Right cardiac atrium (tissue), 5 donors: ENCODE measurements at regions not wholly inside any gene's neighbourhood (a gene's known extent, or its start where the extent isn't known, plus 50 kb on each side); places are given as distances from the start of the nearest gene placed in this dataset.

Experiments used
- ATAC-seq, 2 donors: fragments of 200-7000 bp; cut with Tn5 transposase; one replicate each; pipeline versions ENCODE4 v1.8.0 to v1.9.1; 2020; ENCODE audit warnings: moderate library complexity in 2 of 2, mild to moderate bottlenecking in 1 of 2
- DNase-seq, 3 donors: peaks; one replicate each; pipeline ENCODE4 v3.0.0-alpha.2; 2020
- H3K27ac ChIP-seq: one replicate; pipeline ENCODE4 v1.5.1; 2013; ENCODE audit warnings: mild to moderate bottlenecking, low read length, control low read depth, moderate library complexity
- H3K27me3 ChIP-seq: one replicate; pipeline ENCODE4 v1.6.1; 2013; ENCODE audit not compliant: control insufficient read depth, insufficient read depth
- H3K4me1 ChIP-seq: one replicate; pipeline ENCODE4 v1.6.1; 2013; ENCODE audit warnings: low read length; ENCODE audit not compliant: control insufficient read depth, insufficient read depth
- H3K4me3 ChIP-seq: one replicate; pipeline ENCODE4 v1.5.1; 2013; ENCODE audit warnings: low read length, control low read depth
- H3K9me3 ChIP-seq: one replicate; pipeline ENCODE4 v1.6.1; 2013; ENCODE audit warnings: low read length; ENCODE audit not compliant: control insufficient read depth
- WGBS: extraction: QIAGEN DNeasy Blood & Tissue Kit; methylation state at CpG from one replicate; pipeline ENCODE4 v1.1.7; 2013; 5-methylcytosine and 5-hydroxymethylcytosine counted together
- intact Hi-C, 4 donors: fragments of 100-400 bp; cut with DNase I; formaldehyde crosslinking; loops; one replicate each; pipeline versions ENCODE4 v1.11.0 to v1.14.0; 2022 to 2023
- donor health status: healthy with polysubstance abuse.
- donor health status: DM: no; HTN: yes; CAD: no.
- donor health status: DM: no; HTN: no; CAD: no.
- donor health status: DM: no; HTN: yes; CAD: no; lungs with severe emphysema.
- donor health status: DM: yes; HTN: yes; CAD: no.

DNA sequence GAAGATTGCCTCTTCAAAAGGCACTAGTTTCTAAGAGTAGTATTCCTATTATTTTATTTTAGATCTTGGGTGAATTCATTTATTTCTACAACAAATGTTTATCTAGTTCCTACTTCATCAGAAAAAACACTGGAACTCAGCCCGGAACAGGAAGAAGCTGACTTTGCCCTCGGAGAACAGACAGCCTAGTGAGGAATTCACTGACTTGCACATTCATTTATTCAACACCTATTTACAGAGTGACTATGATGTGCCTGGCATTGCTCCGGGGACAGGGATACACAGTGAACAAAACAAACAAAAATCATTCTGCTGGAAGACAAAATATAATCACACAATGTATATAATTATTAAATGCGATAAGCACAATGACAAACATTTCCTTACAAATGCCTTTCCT, 54.4 kb upstream of the SDK1 start:
- Histone ChIP-seq H3K4me1 (no peaks in the 10 kb centered on the region), H3K27me3 (no peaks in the 10 kb centered on the region), H3K4me3 (no peak overlapping the region), H3K27ac (no peak overlapping the region), H3K9me3 (no peaks in the 10 kb centered on the region)
- no peak for ATAC-seq
- intact Hi-C loops: no loop called here
- 68% methylated on average over 4 of the region's 4 CpGs for WGBS
- no peak for DNase-seq

DNA sequence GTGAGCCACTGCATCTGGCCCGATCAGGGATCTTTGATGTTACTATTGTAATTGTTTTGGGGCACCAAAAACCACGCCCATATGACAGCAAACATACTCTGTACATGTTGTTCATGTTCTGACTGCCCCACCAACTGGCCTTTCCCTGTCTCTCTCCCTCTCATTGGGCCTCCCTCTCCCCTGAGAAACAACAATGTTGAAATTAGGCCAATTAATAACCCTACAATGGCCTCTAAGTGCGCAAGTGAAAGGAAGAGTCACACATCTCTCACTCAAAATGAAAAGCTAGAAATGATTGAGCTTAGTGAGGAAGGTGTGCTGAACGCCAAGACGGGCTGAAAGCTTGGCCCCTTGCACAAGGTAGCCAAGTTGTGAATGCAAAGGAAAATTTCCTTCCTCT, 50.3 kb upstream of the SDK1 start:
- no peak for DNase-seq
- H3K27ac ChIP-seq: no peak overlapping the region
- intact Hi-C loops: no loop called here
- no peak overlapping the region for H3K4me3 ChIP-seq
- WGBS: 73% methylated on average over 5 of the region's 5 CpGs
- H3K9me3 ChIP-seq: no peaks in the 10 kb centered on the region
- H3K27me3 ChIP-seq: no peaks in the 10 kb centered on the region
- no peaks in the 10 kb centered on the region for H3K4me1 ChIP-seq
- no peak for ATAC-seq
